HCT116 (cell line): ENCODE measurements at regions not wholly inside any gene's neighbourhood (a gene's known extent, or its start where the extent isn't known, plus 50 kb on each side); places are given as distances from the start of the nearest gene placed in this dataset.

ENCODE experiments used
- ATAC-seq: fragments of 200-7000 bp; cut with Tn5 transposase; 2 replicates; pipeline ENCODE4 v1.9.1; 2020; ENCODE audit warnings: mild to moderate bottlenecking, moderate library complexity
- BruUV-seq: library from RNA; stranded (reverse); fragments of 400-500 nt; replicated peaks from 2 replicates; lab custom pipeline; 2021; lab: Mats Ljungman, UMichigan
- CTCF ChIA-PET: fragments of 300-600 bp; sonication (Branson Sonifier 250); formaldehyde crosslinking; loops from one replicate; lab custom pipeline; 2021; ENCODE audit warnings: antibody characterized with exemption; lab: Charles Lee
- POLR2A ChIA-PET: fragments of 300-600, 350-600 bp; sonication (Branson Sonifier 250); formaldehyde crosslinking; loops from one replicate; lab custom pipeline; 2021; ENCODE audit warnings: antibody characterized with exemption; lab: Charles Lee
- RAD21 ChIA-PET, 2 experiments: fragments of 300-600 bp; sonication (Branson Sonifier 250); formaldehyde crosslinking; loops; one replicate each; lab custom pipeline; 2023; ENCODE audit warnings: low total read pairs in 2 of 2; ENCODE audit not compliant: uncharacterized antibody in 2 of 2, unreplicated experiment in 2 of 2, low non-redundant PET in 1 of 2; lab: Charles Lee
- DNase-seq: peaks from one replicate; pipeline ENCODE4 v3.0.0-alpha.2; 2010; ENCODE audit warnings: low read depth, low spot score
- H2AFZ ChIP-seq: fragments of 200-600 bp; shearing (Covaris generic), sonication (generic); 2 replicates; pipeline ENCODE4 v1.6.1; 2017; ENCODE audit warnings: low read depth, mixed run types, mixed read lengths, antibody characterized with exemption, low read length; ENCODE audit not compliant: poor library complexity, severe bottlenecking
- H3K27ac ChIP-seq: 2 replicates; pipeline ENCODE4 v1.5.1; 2012; ENCODE audit warnings: low read depth, low read length
- H3K27me3 ChIP-seq: fragments of 200-600 bp; sonication (generic); 2 replicates; pipeline ENCODE4 v1.6.1; 2016; ENCODE audit warnings: mixed run types, low read length, mixed read lengths; ENCODE audit not compliant: insufficient read depth
- H3K36me3 ChIP-seq, 2 experiments: fragments of 200-500 bp in 1 of 2; fragments of 200-600 bp in 1 of 2; sonication (Bioruptor generic) in 1 of 2; sonication (generic) in 1 of 2; 2 replicates each; pipeline versions ENCODE4 v1.5.1 to v1.6.1; 2014 to 2016; ENCODE audit warnings: low read length in 2 of 2, inconsistent platforms in 1 of 2, mixed read lengths in 1 of 2, mixed run types in 1 of 2; ENCODE audit not compliant: insufficient read depth in 2 of 2, control insufficient read depth in 1 of 2
- H3K4me1 ChIP-seq, 2 experiments: fragments of 200-600 bp in 1 of 2; sonication (generic) in 1 of 2; 2 replicates each; pipeline versions ENCODE4 v1.5.1 to v1.6.1; 2012 to 2017; ENCODE audit warnings: low read length in 2 of 2, inconsistent platforms in 1 of 2, mild to moderate bottlenecking in 1 of 2, mixed read lengths in 1 of 2, mixed run types in 1 of 2, moderate library complexity in 1 of 2; ENCODE audit not compliant: insufficient read depth in 2 of 2, control insufficient read depth in 1 of 2
- H3K4me2 ChIP-seq: fragments of 200-600 bp; sonication (generic); 2 replicates; pipeline ENCODE4 v1.6.1; 2017; ENCODE audit warnings: mixed run types, low read length, mixed read lengths
- H3K4me3 ChIP-seq, 2 experiments: fragments of 200-600 bp in 1 of 2; sonication (generic) in 1 of 2; replicated peaks in 1 of 2; 2 replicates each; pipeline ENCODE4 v1.5.1; 2011 to 2016; ENCODE audit warnings: low read length in 2 of 2, control low read depth in 1 of 2, low read depth in 1 of 2, mild to moderate bottlenecking in 1 of 2, mixed read lengths in 1 of 2, mixed run types in 1 of 2
- H3K79me2 ChIP-seq: fragments of 200-600 bp; sonication (generic); 2 replicates; pipeline ENCODE4 v1.6.1; 2017; ENCODE audit warnings: mild to moderate bottlenecking, mixed run types, low read length, moderate library complexity, mixed read lengths; ENCODE audit not compliant: insufficient read depth
- H3K9ac ChIP-seq: fragments of 200-600 bp; sonication (generic); 2 replicates; pipeline ENCODE4 v1.6.1; 2016; ENCODE audit warnings: low read length, mixed read lengths
- H3K9me2 ChIP-seq: fragments of 200-600 bp; sonication (generic), shearing (Covaris generic); 2 replicates; pipeline ENCODE4 v1.6.1; 2017; ENCODE audit warnings: mixed run types, mild to moderate bottlenecking, moderate library complexity; ENCODE audit not compliant: insufficient read depth
- H3K9me3 ChIP-seq, 2 experiments: fragments of 200-500 bp in 1 of 2; fragments of 200-600 bp in 1 of 2; sonication (Bioruptor generic) in 1 of 2; sonication (generic) in 1 of 2; 2 replicates each; pipeline ENCODE4 v1.6.1; 2014 to 2017; ENCODE audit warnings: low read length in 2 of 2, mixed read lengths in 2 of 2, inconsistent platforms in 1 of 2, low read depth in 1 of 2, mild to moderate bottlenecking in 1 of 2, mixed run types in 1 of 2, moderate library complexity in 1 of 2; ENCODE audit not compliant: control insufficient read depth in 1 of 2, insufficient read depth in 1 of 2
- H4K20me1 ChIP-seq: fragments of 200-600 bp; sonication (generic), shearing (Covaris generic); 2 replicates; pipeline ENCODE4 v1.6.1; 2017; ENCODE audit warnings: mixed run types, mild to moderate bottlenecking, moderate library complexity; ENCODE audit not compliant: insufficient read depth
- CBX3 ChIP-seq: IDR thresholded peaks from 2 replicates; pipeline ENCODE4 v1.6.1; 2012; ENCODE audit warnings: low read depth
- CEBPB ChIP-seq: IDR thresholded peaks from 2 replicates; pipeline ENCODE4 v1.6.1; 2012; ENCODE audit warnings: low read depth
- CTCF ChIP-seq, 3 experiments: fragments of 200-600 bp in 1 of 3; sonication (generic) in 1 of 3; IDR thresholded peaks in 2 of 3; conservative IDR thresholded peaks in 1 of 3; 2 replicates each; pipeline ENCODE4 v1.5.1; 2012 to 2017; ENCODE audit warnings: low read depth in 2 of 3, low read length in 2 of 3, antibody characterized with exemption in 1 of 3, borderline replicate concordance in 1 of 3, control low read depth in 1 of 3, mild to moderate bottlenecking in 1 of 3, mixed read lengths in 1 of 3, mixed run types in 1 of 3, moderate library complexity in 1 of 3; ENCODE audit not compliant: insufficient read depth in 1 of 3
- EGR1 ChIP-seq: IDR thresholded peaks from 2 replicates; pipeline ENCODE4 v1.6.1; 2012; ENCODE audit warnings: low read depth
- ELF1 ChIP-seq: IDR thresholded peaks from 2 replicates; pipeline ENCODE4 v1.6.1; 2012; ENCODE audit warnings: low read depth, borderline replicate concordance
- EZH2 ChIP-seq: fragments of 200-600 bp; sonication (generic); IDR thresholded peaks from 2 replicates; pipeline ENCODE4 v1.6.1; 2017; ENCODE audit warnings: antibody characterized with exemption, mixed run types
- FOSL1 ChIP-seq: IDR thresholded peaks from 2 replicates; pipeline ENCODE4 v1.6.1; 2012; ENCODE audit warnings: low read depth
- JUND ChIP-seq: IDR thresholded peaks from 2 replicates; pipeline ENCODE4 v1.6.1; 2012
- POLR2A ChIP-seq: IDR thresholded peaks from 2 replicates; pipeline ENCODE4 v1.7.0; 2011; ENCODE audit warnings: borderline replicate concordance; ENCODE audit not compliant: insufficient read depth, insufficient read length; ENCODE audit errors: extremely low read depth
- POLR2AphosphoS5 ChIP-seq: IDR thresholded peaks from 2 replicates; pipeline ENCODE4 v1.6.1; 2011; ENCODE audit warnings: mild to moderate bottlenecking, low read depth, low read length, moderate library complexity
- RAD21 ChIP-seq: IDR thresholded peaks from 2 replicates; pipeline ENCODE4 v1.6.1; 2012; ENCODE audit warnings: low read depth, mild to moderate bottlenecking
- SIN3A ChIP-seq: IDR thresholded peaks from 2 replicates; pipeline ENCODE4 v1.6.1; 2012; ENCODE audit warnings: low read depth
- YY1 ChIP-seq: IDR thresholded peaks from 2 replicates; pipeline ENCODE4 v1.6.1; 2011; ENCODE audit warnings: low read length, low read depth, moderate library complexity, mild to moderate bottlenecking; ENCODE audit not compliant: insufficient replicate concordance; ENCODE audit errors: extremely low read depth
- ZNF274 ChIP-seq: fragments of 200-500 bp; sonication (Bioruptor generic); IDR thresholded peaks from 2 replicates; pipeline ENCODE4 v1.6.1; 2014; ENCODE audit warnings: mild to moderate bottlenecking, low read depth, low read length, inconsistent platforms
- intact Hi-C: fragments of 100-400 bp; cut with micrococcal nuclease; formaldehyde crosslinking; loops from 2 replicates; pipeline ENCODE4 v1.10.0; 2022
- TF ChIP-seq, protein P1 (sequence below): IDR thresholded peaks from 2 replicates; pipeline ENCODE4 v1.6.1; 2011; ENCODE audit warnings: mild to moderate bottlenecking, low read length, moderate library complexity; ENCODE audit not compliant: insufficient replicate concordance; ENCODE audit errors: extremely low read depth

DNA sequence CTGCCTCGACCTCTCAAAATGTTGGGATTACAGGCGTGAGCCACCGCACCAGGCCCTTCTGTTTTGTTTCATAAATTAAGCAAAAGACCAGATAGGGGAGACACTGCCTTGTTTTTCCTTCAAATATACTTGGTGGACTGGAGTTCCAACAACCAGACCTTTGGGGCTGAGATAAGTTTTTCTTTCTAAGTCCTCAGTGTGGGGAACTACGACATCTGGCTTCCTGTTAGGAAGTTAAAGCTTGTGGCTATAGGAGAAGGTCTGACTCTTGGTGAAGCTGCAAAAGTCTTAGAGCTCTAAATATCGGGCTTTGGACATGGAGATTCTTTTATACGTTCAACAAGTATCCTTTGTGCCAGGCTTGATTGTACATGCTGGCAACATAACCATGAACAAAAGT is 64.1 kb upstream of the EED start:
- H3K79me2 ChIP-seq, result no peaks in the 10 kb centered on the region
- no peaks in the 10 kb centered on the region for H3K9me2 ChIP-seq
- CTCF ChIA-PET, result no interaction called here
- H3K4me2 ChIP-seq, result no peak overlapping the region
- no peaks in the 10 kb centered on the region for H3K27me3 ChIP-seq
- no TSS peak for BruUV-seq
- H3K9me3 ChIP-seq, result no peaks in the 10 kb centered on the region
- H3K4me1 ChIP-seq, result peaks cover 0 to 15% of the 10 kb centered on the region in 2 experiments; a peak in 2 of 4 replicates
- H3K4me3 ChIP-seq, result no peak overlapping the region
- no peaks in the 10 kb centered on the region for H4K20me1 ChIP-seq
- intact Hi-C loops, result no loop called here
- TF ChIP-seq YY1, result no peak
- TF ChIP-seq EZH2, result no peak
- TF ChIP-seq, protein P1, sequence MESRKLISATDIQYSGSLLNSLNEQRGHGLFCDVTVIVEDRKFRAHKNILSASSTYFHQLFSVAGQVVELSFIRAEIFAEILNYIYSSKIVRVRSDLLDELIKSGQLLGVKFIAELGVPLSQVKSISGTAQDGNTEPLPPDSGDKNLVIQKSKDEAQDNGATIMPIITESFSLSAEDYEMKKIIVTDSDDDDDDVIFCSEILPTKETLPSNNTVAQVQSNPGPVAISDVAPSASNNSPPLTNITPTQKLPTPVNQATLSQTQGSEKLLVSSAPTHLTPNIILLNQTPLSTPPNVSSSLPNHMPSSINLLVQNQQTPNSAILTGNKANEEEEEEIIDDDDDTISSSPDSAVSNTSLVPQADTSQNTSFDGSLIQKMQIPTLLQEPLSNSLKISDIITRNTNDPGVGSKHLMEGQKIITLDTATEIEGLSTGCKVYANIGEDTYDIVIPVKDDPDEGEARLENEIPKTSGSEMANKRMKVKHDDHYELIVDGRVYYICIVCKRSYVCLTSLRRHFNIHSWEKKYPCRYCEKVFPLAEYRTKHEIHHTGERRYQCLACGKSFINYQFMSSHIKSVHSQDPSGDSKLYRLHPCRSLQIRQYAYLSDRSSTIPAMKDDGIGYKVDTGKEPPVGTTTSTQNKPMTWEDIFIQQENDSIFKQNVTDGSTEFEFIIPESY, result no peak
- TF ChIP-seq POLR2A, result no peak
- no peak for TF ChIP-seq ELF1
- TF ChIP-seq RAD21, result no peak
- no peak for TF ChIP-seq SIN3A
- TF ChIP-seq EGR1, result no peak
- no peak for TF ChIP-seq FOSL1
- no peak for TF ChIP-seq POLR2AphosphoS5
- no peak for TF ChIP-seq JUND
- TF ChIP-seq CEBPB, result no peak
- no peak for TF ChIP-seq ZNF274
- TF ChIP-seq CBX3, result no peak
- no peak for TF ChIP-seq CTCF (IDR thresholded peaks at IDR 0.05 in 2 of 3, conservative IDR thresholded peaks at IDR 0.05 in 1 of 3; ENCODE audit: borderline replicate concordance in 1 of 3, insufficient read depth in 1 of 3, low read depth in 2 of 3, low read length in 2 of 3)
- no peak overlapping the region for H3K27ac ChIP-seq
- H3K36me3 ChIP-seq, result no peaks in the 10 kb centered on the region
- DNase-seq, result no peak
- POLR2A ChIA-PET, result no interaction called here
- H3K9ac ChIP-seq, result no peak overlapping the region
- ATAC-seq, result no peak
- RAD21 ChIA-PET, result no interaction called here
- no peak overlapping the region for H2AFZ ChIP-seq
